Ovary (tissue), 7 donors: ENCODE measurements at regions not wholly inside any gene's neighbourhood (a gene's known extent, or its start where the extent isn't known, plus 50 kb on each side); places are given as distances from the start of the nearest gene placed in this dataset.

ENCODE experiments used
- DNase-seq, 5 donors: peaks; one replicate each; pipeline ENCODE4 v3.0.0-alpha.2; 2019 to 2020
- H3K27ac ChIP-seq, 2 donors: fragments of 200-600 bp; one replicate each; pipeline versions ENCODE4 v1.5.1 to v1.8.0; 2019 to 2022
- H3K27me3 ChIP-seq: fragments of 200-600 bp; one replicate; pipeline ENCODE4 v1.8.0; 2022
- H3K36me3 ChIP-seq: fragments of 200-600 bp; sonication (generic); one replicate; pipeline ENCODE4 v1.5.1; 2019
- H3K4me1 ChIP-seq: one replicate; pipeline ENCODE4 v1.8.1; 2013; ENCODE audit warnings: mild to moderate bottlenecking, moderate library complexity; ENCODE audit not compliant: insufficient read depth
- H3K4me3 ChIP-seq: fragments of 200-600 bp; sonication (generic); one replicate; pipeline ENCODE4 v1.5.1; 2017
- H3K9me3 ChIP-seq, 2 donors: fragments of 200-600 bp in 1 of 2; sonication (generic) in 1 of 2; one replicate each; pipeline versions ENCODE4 v1.5.1 to v1.8.1; 2013 to 2019; ENCODE audit warnings: mild to moderate bottlenecking in 1 of 2, moderate library complexity in 1 of 2
- CTCF ChIP-seq, 3 donors: fragments of 450-650 bp in 2 of 3; fragments of 200-600 bp in 1 of 3; IDR thresholded peaks; one replicate each; pipeline versions ENCODE4 v1.5.1 to v1.8.0; 2016 to 2022; ENCODE audit warnings: antibody characterized with exemption in 3 of 3, mild to moderate bottlenecking in 1 of 3
- EP300 ChIP-seq: sonication (generic); formaldehyde crosslinking; IDR thresholded peaks from one replicate; pipeline ENCODE4 v1.6.1; 2017; ENCODE audit warnings: antibody characterized with exemption
- POLR2A ChIP-seq: fragments of 450-650 bp; IDR thresholded peaks from one replicate; pipeline ENCODE4 v1.6.1; 2017; ENCODE audit warnings: antibody characterized with exemption, mild to moderate bottlenecking, moderate library complexity
- WGBS, 3 donors: extraction: QIAGEN DNeasy Blood & Tissue Kit in 1 of 3; methylation state at CpG; one replicate each; pipeline versions ENCODE4 v1.1.5 to v1.1.7; 2013 to 2017; 5-methylcytosine and 5-hydroxymethylcytosine counted together
- intact Hi-C, 4 donors: fragments of 100-400 bp; cut with DNase I; formaldehyde crosslinking; loops; one replicate each; pipeline versions ENCODE4 v1.11.0 to v1.15.1; 2022 to 2023
- donor health status: DM: no; HTN: no; CAD: no; lungs with moderate emphysema.
- donor health status: DM: no; HTN: no; CAD: no.
- donor health status: Bipolar disorder and iron deficiency.
- donor health status: DM: no; HTN: no; CAD: no.
- donor health status: DM: yes; HTN: yes; CAD: no.

GRCh38 chr13:47250146-47250545 is 353.3 kb upstream of the HTR2A start:
- Histone ChIP-seq H3K4me3 (no peak overlapping the region), H3K27ac (no peak overlapping the region), H3K9me3 (no peaks in the 10 kb centered on the region), H3K36me3 (no peaks in the 10 kb centered on the region), H3K27me3 (no peaks in the 10 kb centered on the region), H3K4me1 (no peaks in the 10 kb centered on the region)
- peak in 1 of 5 donors; percentile 28 for DNase-seq
- TF ChIP-seq EP300 (peak; percentile 24), POLR2A (no peak), CTCF (IDR thresholded peaks at IDR 0.05) (no peak)
- intact Hi-C loops: no loop called here
- WGBS, 3 donors: 26 to 42% (median 38%) methylated on average over 7 of the region's 7 CpGs

GRCh38 chr13:47249266-47249665 is 352.4 kb upstream of the HTR2A start:
- Histone ChIP-seq H3K9me3 (no peaks in the 10 kb centered on the region), H3K4me3 (no peak overlapping the region), H3K4me1 (no peaks in the 10 kb centered on the region), H3K36me3 (no peaks in the 10 kb centered on the region), H3K27me3 (no peaks in the 10 kb centered on the region), H3K27ac (no peak overlapping the region)
- TF ChIP-seq EP300 (no peak), POLR2A (no peak), CTCF (IDR thresholded peaks at IDR 0.05) (no peak)
- intact Hi-C loops: no loop called here
- no peak for DNase-seq

- DNase-seq: no peak
- WGBS, 3 donors: 74 to 79% (median 76%) methylated on average over 7 of the region's 7 CpGs
- no peak for TF ChIP-seq EP300
- TF ChIP-seq POLR2A: no peak
- TF ChIP-seq CTCF (IDR thresholded peaks at IDR 0.05): no peak
- Histone ChIP-seq H3K9me3 (no peaks in the 10 kb centered on the region), H3K4me3 (no peak overlapping the region), H3K27ac (no peak overlapping the region), H3K36me3 (no peaks in the 10 kb centered on the region), H3K27me3 (no peaks in the 10 kb centered on the region), H3K4me1 (no peaks in the 10 kb centered on the region)
- intact Hi-C loops: no loop called here
These were observed 344.6 kb upstream of the HTR2A start for GRCh38 chr13:47241446-47241845.

GRCh38 chr13:47239025-47239424 is 342.2 kb upstream of the HTR2A start:
- DNase-seq: no peak
- no peaks in the 10 kb centered on the region for H3K27me3 ChIP-seq
- no peaks in the 10 kb centered on the region for H3K4me1 ChIP-seq
- H3K4me3 ChIP-seq: no peak overlapping the region
- intact Hi-C loops: no loop called here
- TF ChIP-seq CTCF (IDR thresholded peaks at IDR 0.05) (no peak), EP300 (no peak), POLR2A (no peak)
- no peaks in the 10 kb centered on the region for H3K36me3 ChIP-seq
- H3K27ac ChIP-seq: no peak overlapping the region
- WGBS, 3 donors: 72 to 84% (median 75%) methylated on average over 3 of the region's 3 CpGs
- no peaks in the 10 kb centered on the region for H3K9me3 ChIP-seq

- Histone ChIP-seq H3K27me3 (no peaks in the 10 kb centered on the region), H3K4me1 (no peaks in the 10 kb centered on the region), H3K9me3 (no peaks in the 10 kb centered on the region), H3K36me3 (no peaks in the 10 kb centered on the region), H3K27ac (no peak overlapping the region), H3K4me3 (no peak overlapping the region)
- 61 to 71% (median 61%) methylated on average over 2 of the region's 2 CpGs for WGBS, 3 donors
- intact Hi-C loops: no loop called here
- no peak for TF ChIP-seq CTCF (IDR thresholded peaks at IDR 0.05)
- no peak for TF ChIP-seq POLR2A
- DNase-seq: no peak
These were observed 340.7 kb upstream of the HTR2A start for GRCh38 chr13:47237571-47237970.
